H1 (cell line): ENCODE measurements at regions not wholly inside any gene's neighbourhood (a gene's known extent, or its start where the extent isn't known, plus 50 kb on each side); places are given as distances from the start of the nearest gene placed in this dataset.

ENCODE experiments used
- BCL11A ChIP-seq, 2 experiments: IDR thresholded peaks; one replicate each; pipeline ENCODE4 v1.6.1; 2011; ENCODE audit warnings: low read depth in 2 of 2, low read length in 2 of 2, mild to moderate bottlenecking in 2 of 2
- CTCF ChIP-seq, 3 experiments: IDR thresholded peaks; 1 replicate in 2 of 3; 2 replicates in 1 of 3; pipeline versions ENCODE4 v1.5.1 to v1.6.1; 2011; ENCODE audit warnings: low read length in 3 of 3, mild to moderate bottlenecking in 3 of 3, inconsistent platforms in 2 of 3, low read depth in 1 of 3, moderate library complexity in 1 of 3; ENCODE audit not compliant: insufficient read depth in 1 of 3; ENCODE audit errors: control extremely low read depth in 1 of 3
- EP300 ChIP-seq, 2 experiments: IDR thresholded peaks; 1 replicate in 1 of 2; 2 replicates in 1 of 2; pipeline ENCODE4 v1.6.1; 2011 to 2012; ENCODE audit warnings: low read depth in 2 of 2, low read length in 2 of 2, mild to moderate bottlenecking in 2 of 2, borderline replicate concordance in 1 of 2, inconsistent platforms in 1 of 2, moderate library complexity in 1 of 2
- EZH2 ChIP-seq: fragments of 200-600 bp; sonication (generic); IDR thresholded peaks from 2 replicates; pipeline ENCODE4 v1.7.1; 2012; ENCODE audit warnings: low read depth, mild to moderate bottlenecking, moderate library complexity, low read length, inconsistent platforms; ENCODE audit not compliant: severe bottlenecking
- KDM5A ChIP-seq: fragments of 200-600 bp; IDR thresholded peaks from 2 replicates; pipeline ENCODE4 v1.7.1; 2012; ENCODE audit warnings: mild to moderate bottlenecking, low read length, inconsistent platforms, mixed read lengths
- MAX ChIP-seq: IDR thresholded peaks from 2 replicates; pipeline ENCODE4 v1.6.1; 2012; ENCODE audit warnings: inconsistent platforms
- POLR2A ChIP-seq, 2 experiments: IDR thresholded peaks; 1 replicate in 1 of 2; 2 replicates in 1 of 2; pipeline ENCODE4 v1.6.1; 2011; ENCODE audit warnings: low read depth in 2 of 2, low read length in 2 of 2, mild to moderate bottlenecking in 2 of 2; ENCODE audit errors: control extremely low read depth in 1 of 2
- POLR2AphosphoS5 ChIP-seq: IDR thresholded peaks from 2 replicates; pipeline ENCODE4 v1.6.1; 2011; ENCODE audit warnings: low read depth, low read length
- SP1 ChIP-seq: IDR thresholded peaks from 2 replicates; pipeline ENCODE4 v1.6.1; 2011; ENCODE audit warnings: low read depth, low read length
- TAF1 ChIP-seq: IDR thresholded peaks from 2 replicates; pipeline ENCODE4 v1.6.1; 2011; ENCODE audit warnings: mild to moderate bottlenecking, low read depth, low read length
- TCF12 ChIP-seq: IDR thresholded peaks from 2 replicates; pipeline ENCODE4 v1.6.1; 2011; ENCODE audit warnings: low read depth, mild to moderate bottlenecking, low read length
- USF2 ChIP-seq: IDR thresholded peaks from 2 replicates; pipeline ENCODE4 v1.6.1; 2011; ENCODE audit warnings: low read length, improper control_type of control experiment
- YY1 ChIP-seq: IDR thresholded peaks from 2 replicates; pipeline ENCODE4 v1.6.1; 2011; ENCODE audit warnings: low read depth, mild to moderate bottlenecking, low read length
- ZNF274 ChIP-seq: IDR thresholded peaks from 2 replicates; pipeline ENCODE4 v1.7.0; 2012; ENCODE audit warnings: low read length, borderline replicate concordance; ENCODE audit errors: extremely low read depth

- TF ChIP-seq POLR2AphosphoS5: no peak
- TF ChIP-seq CTCF (IDR thresholded peaks at IDR 0.05; ENCODE audit: control extremely low read depth in 1 of 3, insufficient read depth in 1 of 3, low read depth in 1 of 3, low read length in 3 of 3): no peak
- no peak for TF ChIP-seq EP300 (IDR thresholded peaks at IDR 0.05; ENCODE audit: borderline replicate concordance in 1 of 2, low read depth in 2 of 2, low read length in 2 of 2)
- TF ChIP-seq YY1: no peak
- TF ChIP-seq EZH2: no peak
- TF ChIP-seq POLR2A (IDR thresholded peaks at IDR 0.05; ENCODE audit: control extremely low read depth in 1 of 2, low read depth in 2 of 2, low read length in 2 of 2): no peak
- TF ChIP-seq KDM5A: no peak
- TF ChIP-seq TCF12: no peak
- TF ChIP-seq MAX: no peak
- no peak for TF ChIP-seq TAF1
- TF ChIP-seq BCL11A (IDR thresholded peaks at IDR 0.05; ENCODE audit: low read depth in 2 of 2, low read length in 2 of 2): no peak
- TF ChIP-seq SP1: no peak
- TF ChIP-seq USF2: no peak
- TF ChIP-seq ZNF274: no peak
Measured at GRCh38 chr18:78586586-78586985, 393.0 kb upstream of the SALL3 start.
